GM12874 (cell line): ENCODE measurements at regions not wholly inside any gene's neighbourhood (a gene's known extent, or its start where the extent isn't known, plus 50 kb on each side); places are given as distances from the start of the nearest gene placed in this dataset.

ENCODE experiments used
- TF ChIP-seq, protein P1 (sequence below): IDR thresholded peaks from 2 replicates; pipeline ENCODE4 v1.5.1; 2011; ENCODE audit warnings: low read depth, mild to moderate bottlenecking, control low read depth, low read length, moderate library complexity; ENCODE audit not compliant: insufficient read depth

DNA sequence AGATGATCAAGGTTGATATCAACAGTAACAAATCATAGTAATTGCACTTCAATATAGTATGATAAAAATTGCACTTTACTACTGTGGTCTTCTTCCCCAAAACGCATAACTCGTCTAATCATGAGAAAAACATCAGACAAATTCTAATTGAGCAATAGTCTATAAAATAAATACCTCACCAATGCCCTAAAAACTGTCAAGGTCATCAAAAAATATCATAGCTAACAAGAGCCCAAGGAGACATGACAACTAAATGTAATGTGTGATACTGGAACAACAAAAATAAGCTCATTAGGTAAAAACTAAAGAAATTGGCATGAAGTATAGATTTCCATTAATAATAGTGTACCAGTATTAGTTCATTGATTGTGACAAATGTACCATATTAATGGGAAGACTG lies 85.6 kb upstream of the LRRC3B start:
- TF ChIP-seq, protein P1, sequence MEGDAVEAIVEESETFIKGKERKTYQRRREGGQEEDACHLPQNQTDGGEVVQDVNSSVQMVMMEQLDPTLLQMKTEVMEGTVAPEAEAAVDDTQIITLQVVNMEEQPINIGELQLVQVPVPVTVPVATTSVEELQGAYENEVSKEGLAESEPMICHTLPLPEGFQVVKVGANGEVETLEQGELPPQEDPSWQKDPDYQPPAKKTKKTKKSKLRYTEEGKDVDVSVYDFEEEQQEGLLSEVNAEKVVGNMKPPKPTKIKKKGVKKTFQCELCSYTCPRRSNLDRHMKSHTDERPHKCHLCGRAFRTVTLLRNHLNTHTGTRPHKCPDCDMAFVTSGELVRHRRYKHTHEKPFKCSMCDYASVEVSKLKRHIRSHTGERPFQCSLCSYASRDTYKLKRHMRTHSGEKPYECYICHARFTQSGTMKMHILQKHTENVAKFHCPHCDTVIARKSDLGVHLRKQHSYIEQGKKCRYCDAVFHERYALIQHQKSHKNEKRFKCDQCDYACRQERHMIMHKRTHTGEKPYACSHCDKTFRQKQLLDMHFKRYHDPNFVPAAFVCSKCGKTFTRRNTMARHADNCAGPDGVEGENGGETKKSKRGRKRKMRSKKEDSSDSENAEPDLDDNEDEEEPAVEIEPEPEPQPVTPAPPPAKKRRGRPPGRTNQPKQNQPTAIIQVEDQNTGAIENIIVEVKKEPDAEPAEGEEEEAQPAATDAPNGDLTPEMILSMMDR: no peak

DNA sequence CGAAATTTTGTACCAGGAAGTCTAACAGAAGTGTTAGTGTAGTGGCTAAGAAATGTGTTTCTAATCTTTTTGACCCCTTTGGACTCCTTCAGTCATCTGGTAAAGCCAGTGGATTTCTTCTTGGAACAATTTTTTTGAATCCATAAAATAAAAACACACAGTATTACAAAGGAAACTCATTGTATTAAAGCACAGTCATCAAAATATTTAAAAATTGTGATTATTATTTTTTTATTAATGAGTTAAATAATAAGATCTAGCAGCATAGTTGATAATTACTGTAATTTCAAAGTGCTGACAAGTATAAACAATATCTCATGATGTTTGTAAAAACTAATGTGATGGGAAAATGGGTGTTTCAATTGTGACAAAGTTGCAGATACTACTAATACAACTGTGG lies 72.2 kb upstream of the LRRC3B start:
- TF ChIP-seq, protein P1: no peak

DNA sequence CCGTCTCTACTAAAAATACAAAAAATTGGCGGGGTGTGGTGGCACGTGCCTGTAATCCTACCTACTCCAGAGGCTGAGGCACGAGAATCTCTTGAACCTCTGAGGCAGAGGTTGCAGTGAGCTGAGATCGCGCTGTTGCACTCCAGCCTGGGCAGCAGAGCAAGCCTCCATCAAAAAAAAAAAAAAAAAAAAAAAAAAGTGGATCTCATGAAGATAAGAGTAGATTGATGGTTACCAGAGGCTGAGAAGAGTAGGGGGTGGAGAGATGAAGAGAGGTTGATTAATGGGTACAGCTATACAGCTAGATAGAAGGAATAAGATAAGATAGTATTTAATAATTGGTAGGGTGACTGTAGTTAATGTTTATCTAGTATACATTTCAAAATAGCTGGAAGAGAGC lies 65.9 kb upstream of the LRRC3B start:
- TF ChIP-seq, protein P1: no peak

DNA sequence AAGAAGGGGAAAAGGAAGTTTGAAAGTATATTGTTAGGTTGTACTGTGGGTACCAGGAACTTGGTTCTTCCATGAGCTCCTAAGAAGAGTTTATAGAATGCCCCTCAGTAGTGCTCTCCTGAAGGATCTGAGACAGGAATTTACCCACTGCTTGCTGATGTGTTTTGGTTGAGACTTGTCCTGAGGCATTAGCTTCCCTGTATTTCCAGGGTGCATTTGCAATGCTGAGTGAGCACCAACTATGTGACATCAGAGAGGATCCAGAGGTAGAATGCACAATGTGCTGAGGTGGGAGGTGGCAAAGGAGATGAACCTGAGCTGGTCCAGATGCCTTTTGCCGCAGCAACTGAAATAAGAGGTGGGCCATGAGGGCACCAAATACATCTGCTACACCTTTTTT lies 64.3 kb upstream of the LRRC3B start:
- TF ChIP-seq, protein P1: no peak

DNA sequence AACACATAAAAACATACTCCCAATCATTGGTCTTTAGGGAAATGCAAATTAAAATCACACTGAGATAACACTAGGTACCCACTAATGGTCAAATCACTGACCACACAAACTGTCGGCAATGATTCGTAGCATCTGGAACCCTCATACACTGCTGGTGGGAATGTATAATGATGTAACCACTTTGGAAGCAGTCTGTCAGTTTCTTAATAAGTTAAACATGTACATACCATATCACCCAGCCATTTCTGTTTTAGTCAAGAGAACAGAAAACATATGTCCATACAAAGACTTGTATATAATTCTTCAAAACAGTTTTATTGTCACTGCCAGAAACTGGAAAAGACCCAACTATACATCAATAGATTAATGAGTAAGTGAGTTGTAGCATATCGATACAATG lies 63.3 kb upstream of the LRRC3B start:
- TF ChIP-seq, protein P1: no peak

DNA sequence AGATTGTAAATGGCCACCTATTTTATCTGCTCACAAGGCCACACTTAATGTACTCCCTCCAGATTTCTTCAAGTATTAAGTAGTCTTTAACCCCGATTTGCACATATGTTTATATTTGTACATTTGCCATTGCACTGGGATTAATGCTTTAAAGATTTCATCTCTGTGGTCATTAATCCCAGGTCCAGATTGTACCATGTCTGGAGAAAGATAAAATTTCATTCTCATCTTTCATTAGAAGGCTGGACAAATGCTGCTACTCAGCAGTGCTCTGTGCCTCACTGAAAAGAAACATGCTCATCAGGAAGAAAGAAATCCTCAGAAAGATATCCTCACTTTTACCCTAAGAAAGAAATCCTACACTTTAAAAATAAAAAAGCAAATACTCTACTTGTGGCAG lies 62.5 kb upstream of the LRRC3B start:
- TF ChIP-seq, protein P1: no peak

DNA sequence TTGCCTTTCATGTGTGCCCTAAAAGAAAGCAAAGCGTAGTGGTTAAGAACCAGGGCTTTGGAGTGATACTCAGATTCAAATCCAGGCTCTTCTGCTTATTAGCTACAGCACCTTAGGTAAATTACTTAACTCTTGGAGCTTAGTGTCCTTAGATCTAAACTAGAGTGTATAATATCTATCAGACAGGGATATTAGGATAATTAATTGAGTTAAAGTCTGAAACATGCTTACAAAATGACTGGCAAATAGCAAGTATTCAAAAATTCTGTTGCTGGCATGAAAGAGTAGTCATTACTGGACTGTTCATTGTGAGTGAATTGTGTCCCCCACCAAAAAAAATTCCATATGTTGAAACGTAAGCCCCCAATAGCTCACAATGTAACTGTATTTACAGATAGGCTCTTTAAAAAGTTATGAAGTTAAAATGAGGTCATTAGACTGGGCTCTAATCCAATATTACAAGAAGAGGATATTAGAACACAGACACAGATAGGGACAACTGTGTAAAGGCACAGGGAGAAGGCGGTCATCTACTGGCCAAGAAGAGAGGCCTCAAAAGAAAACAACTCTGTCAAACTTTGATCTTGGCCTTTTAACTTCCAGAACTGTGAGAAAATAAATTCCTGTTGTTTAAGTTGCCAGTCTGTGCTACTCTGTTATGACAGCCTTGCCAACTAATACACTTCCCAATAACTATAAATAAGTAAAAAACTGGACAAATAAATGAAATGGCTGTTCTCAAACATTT lies 60.4 kb upstream of the LRRC3B start:
- TF ChIP-seq, protein P1: no peak
